ENCODE measurements at regions not wholly inside any gene's neighbourhood (a gene's known extent, or its start where the extent isn't known, plus 50 kb on each side); places are given as distances from the start of the nearest gene placed in this dataset.

DNA sequence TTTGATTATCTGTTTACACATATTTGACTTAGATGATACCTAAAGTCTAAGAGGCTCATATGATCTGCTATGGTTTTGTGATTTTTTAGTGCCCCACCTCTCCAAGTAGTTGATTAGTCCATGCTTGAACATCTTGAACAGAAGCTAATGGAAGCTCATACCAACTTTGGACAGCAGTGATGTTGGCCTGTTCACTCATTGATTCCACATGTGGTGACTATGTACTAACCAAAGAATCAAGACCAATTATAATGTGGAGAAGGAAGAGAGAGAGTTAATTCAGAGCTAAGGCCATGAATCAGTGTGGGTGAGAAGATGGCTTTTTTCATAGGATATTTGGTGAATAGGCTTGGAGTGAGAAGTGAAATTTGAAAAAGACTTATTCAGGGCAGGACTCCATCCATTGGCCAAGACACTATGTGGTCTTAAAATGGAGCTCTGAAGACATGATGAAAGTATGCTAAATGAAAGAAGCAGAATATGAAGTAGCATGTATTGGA is 178.3 kb upstream of the TWIST2 start:
- Histone ChIP-seq H3K4me3 (replicated peaks; ENCODE audit: low read depth, low read length) (no peak overlapping the region), H3K36me3 (ENCODE audit: control insufficient read depth, insufficient read depth, low read length) (no peaks in the 10 kb centered on the region), H3K27me3 (replicated peaks; ENCODE audit: control insufficient read depth, insufficient read depth, low read length) (no peaks in the 10 kb centered on the region)
- TF ChIP-seq, protein P1, sequence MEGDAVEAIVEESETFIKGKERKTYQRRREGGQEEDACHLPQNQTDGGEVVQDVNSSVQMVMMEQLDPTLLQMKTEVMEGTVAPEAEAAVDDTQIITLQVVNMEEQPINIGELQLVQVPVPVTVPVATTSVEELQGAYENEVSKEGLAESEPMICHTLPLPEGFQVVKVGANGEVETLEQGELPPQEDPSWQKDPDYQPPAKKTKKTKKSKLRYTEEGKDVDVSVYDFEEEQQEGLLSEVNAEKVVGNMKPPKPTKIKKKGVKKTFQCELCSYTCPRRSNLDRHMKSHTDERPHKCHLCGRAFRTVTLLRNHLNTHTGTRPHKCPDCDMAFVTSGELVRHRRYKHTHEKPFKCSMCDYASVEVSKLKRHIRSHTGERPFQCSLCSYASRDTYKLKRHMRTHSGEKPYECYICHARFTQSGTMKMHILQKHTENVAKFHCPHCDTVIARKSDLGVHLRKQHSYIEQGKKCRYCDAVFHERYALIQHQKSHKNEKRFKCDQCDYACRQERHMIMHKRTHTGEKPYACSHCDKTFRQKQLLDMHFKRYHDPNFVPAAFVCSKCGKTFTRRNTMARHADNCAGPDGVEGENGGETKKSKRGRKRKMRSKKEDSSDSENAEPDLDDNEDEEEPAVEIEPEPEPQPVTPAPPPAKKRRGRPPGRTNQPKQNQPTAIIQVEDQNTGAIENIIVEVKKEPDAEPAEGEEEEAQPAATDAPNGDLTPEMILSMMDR (IDR thresholded peaks at IDR 0.05; ENCODE audit: insufficient read depth, low read length, poor library complexity, severe bottlenecking): no peak
- no peak for DNase-seq (ENCODE audit: extremely low read depth, insufficient read length)

DNA sequence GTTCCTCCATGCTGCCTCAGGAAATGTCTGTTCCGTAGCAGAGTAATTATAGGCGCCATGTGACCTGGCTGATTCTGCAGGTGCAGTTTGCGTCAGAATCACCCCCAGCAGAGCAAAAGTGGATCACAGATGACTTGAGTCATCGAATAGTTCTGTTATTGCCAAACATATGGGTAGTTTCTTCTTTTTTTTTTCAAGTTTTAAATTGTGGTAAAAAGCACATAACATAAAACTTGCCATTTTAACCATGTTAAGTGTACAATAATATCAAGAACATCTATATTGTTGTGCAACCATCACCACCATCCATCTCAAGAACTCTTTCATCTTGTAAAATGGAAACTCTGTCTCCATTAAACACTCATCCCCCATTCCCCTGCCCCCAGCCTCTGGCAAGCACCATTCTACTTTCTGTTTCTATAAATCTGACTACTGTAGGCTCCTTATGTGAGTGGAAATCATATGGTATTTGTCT is 177.7 kb upstream of the TWIST2 start:
- H3K27me3 ChIP-seq (replicated peaks; ENCODE audit: control insufficient read depth, insufficient read depth, low read length): no peaks in the 10 kb centered on the region
- TF ChIP-seq, protein P1 (IDR thresholded peaks at IDR 0.05; ENCODE audit: insufficient read depth, low read length, poor library complexity, severe bottlenecking): no peak
- no peak overlapping the region for H3K4me3 ChIP-seq (replicated peaks; ENCODE audit: low read depth, low read length)
- DNase-seq (ENCODE audit: extremely low read depth, insufficient read length): no peak
- no peaks in the 10 kb centered on the region for H3K36me3 ChIP-seq (ENCODE audit: control insufficient read depth, insufficient read depth, low read length)

DNA sequence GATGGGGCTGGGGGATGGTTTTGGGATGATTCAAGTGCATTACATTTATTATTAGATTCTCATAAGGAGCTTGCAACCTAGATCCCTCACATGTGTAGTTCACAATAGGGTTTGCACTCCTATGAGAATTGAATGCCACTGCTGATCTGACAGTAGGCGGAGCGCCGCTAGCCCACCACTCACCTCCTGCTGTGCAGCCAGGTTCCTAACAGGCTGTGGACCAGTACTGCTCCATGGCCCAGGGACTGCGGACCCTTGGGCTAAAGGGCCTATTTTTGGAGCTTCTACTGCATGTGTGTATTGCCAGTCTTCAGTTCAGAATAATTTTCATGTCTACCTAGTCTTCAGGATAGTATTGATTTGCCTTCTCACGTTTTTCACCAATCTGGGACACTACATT is 165.3 kb upstream of the TWIST2 start:
- Histone ChIP-seq H3K4me3 (replicated peaks; ENCODE audit: low read depth, low read length) (no peak overlapping the region), H3K27me3 (replicated peaks; ENCODE audit: control insufficient read depth, insufficient read depth, low read length) (0 out of 2 replicates have a peak, but pooled peaks cover 2% of the 10 kb centered on the region), H3K36me3 (ENCODE audit: control insufficient read depth, insufficient read depth, low read length) (no peaks in the 10 kb centered on the region)
- no peak for DNase-seq (ENCODE audit: extremely low read depth, insufficient read length)
- TF ChIP-seq, protein P1 (IDR thresholded peaks at IDR 0.05; ENCODE audit: insufficient read depth, low read length, poor library complexity, severe bottlenecking): no peak

DNA sequence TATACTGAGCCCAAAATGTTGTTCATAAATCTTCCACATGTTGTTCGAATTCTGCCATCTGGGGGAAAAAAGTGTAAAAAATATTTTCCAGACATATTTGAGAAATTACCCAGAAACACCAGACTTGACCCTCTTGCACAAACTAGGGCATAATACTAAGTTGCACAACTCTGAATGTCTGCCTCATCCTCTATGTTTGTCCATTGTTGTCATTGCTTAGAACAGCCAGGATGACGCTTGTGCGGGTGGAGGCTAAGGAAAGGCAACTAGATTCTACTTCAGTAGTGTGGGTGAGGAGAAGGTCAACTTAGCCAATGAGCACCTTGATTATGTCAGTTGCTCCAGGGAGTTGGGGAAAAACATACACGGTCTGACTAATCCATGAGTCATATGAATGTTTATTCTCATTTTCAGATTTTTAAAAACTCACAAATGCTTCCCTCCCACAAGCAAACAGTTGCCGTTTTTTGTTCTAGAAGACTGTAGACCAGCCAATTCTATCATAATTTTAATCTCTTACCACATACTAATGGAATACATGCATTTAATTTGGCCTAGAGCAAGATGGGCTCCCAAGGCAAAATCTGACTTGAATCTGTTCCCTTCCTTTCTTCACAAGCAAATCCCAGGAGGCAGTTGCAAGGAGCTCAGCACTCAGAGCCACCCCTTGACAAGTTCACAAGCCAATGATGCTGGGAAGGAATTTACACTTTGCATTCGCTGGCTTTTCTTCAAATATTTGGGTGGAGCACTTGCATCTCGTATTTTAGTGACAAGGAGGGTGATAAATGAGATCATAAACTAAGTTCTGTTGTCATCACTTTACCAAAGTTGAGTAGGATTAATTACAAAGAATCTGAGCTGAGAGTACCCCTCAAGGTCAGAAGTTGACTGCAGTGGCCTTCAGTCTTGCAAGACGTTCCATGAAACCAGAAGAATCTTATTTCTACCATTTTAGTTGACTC is 163.2 kb upstream of the TWIST2 start:
- Histone ChIP-seq H3K36me3 (ENCODE audit: control insufficient read depth, insufficient read depth, low read length) (no peaks in the 10 kb centered on the region), H3K4me3 (replicated peaks; ENCODE audit: low read depth, low read length) (no peak overlapping the region), H3K27me3 (replicated peaks; ENCODE audit: control insufficient read depth, insufficient read depth, low read length) (0 out of 2 replicates have a peak, but pooled peaks cover 2% of the 10 kb centered on the region)
- TF ChIP-seq, protein P1 (IDR thresholded peaks at IDR 0.05; ENCODE audit: insufficient read depth, low read length, poor library complexity, severe bottlenecking): no peak
- no peak for DNase-seq (ENCODE audit: extremely low read depth, insufficient read length)

DNA sequence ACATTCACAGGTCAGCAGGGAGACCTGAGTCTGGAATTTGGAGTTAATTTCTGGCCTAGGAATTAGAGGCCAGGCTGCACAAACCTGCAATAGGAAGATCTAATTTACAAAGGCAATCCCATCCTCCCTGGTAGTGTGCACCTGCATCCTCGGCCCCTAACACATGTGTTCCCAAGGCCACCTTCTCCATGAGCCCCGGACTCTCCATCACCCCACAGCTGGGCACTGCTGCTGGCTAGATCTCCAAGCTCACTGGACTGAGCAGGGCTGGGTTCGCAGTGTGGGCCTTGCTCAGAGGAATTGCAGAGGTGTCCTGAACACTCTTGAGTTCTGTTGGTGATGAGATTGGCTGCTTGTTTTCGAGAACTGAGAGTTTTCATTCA is 162.6 kb upstream of the TWIST2 start:
- H3K36me3 ChIP-seq (ENCODE audit: control insufficient read depth, insufficient read depth, low read length): no peaks in the 10 kb centered on the region
- 0 out of 2 replicates have a peak, but pooled peaks cover 2% of the 10 kb centered on the region for H3K27me3 ChIP-seq (replicated peaks; ENCODE audit: control insufficient read depth, insufficient read depth, low read length)
- DNase-seq (ENCODE audit: extremely low read depth, insufficient read length): no peak
- TF ChIP-seq, protein P1 (IDR thresholded peaks at IDR 0.05; ENCODE audit: insufficient read depth, low read length, poor library complexity, severe bottlenecking): no peak
- H3K4me3 ChIP-seq (replicated peaks; ENCODE audit: low read depth, low read length): no peak overlapping the region

All from GM06990 (cell line).